ENCODE measurements at regions not wholly inside any gene's neighbourhood (a gene's known extent, or its start where the extent isn't known, plus 50 kb on each side); places are given as distances from the start of the nearest gene placed in this dataset.

DNA sequence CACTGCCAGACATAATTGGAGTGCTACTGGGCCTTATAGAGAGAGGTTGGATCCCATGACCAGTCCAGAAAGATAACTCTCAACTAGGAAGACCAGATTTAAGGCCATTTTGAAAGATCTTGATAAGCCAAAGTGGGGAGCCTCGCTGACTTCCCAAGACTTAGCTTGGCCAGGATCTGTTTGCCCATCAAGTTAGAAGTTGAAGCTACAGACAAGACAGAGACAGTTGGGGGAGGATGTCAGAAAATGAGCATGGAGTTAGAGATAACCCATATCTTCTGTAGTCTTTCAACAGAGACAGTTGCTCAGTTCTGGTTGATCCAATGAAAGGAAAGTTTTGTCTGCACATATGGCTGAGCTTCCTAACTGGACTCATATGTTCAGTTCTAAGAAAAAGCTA, 267.4 kb downstream of the HS3ST3A1 start:
- Histone ChIP-seq H3K27ac (ENCODE audit: insufficient read length, low read depth, low read length) (no peak overlapping the region), H3K4ac (ENCODE audit: low read depth, low read length) (no peak overlapping the region), H3K23ac (ENCODE audit: insufficient read length, low read depth, low read length) (no peak overlapping the region), H4K8ac (replicated peaks; ENCODE audit: insufficient read length, low read depth, low read length) (no peak overlapping the region), H2AK5ac (ENCODE audit: insufficient read length, low read length) (no peak overlapping the region), H3K9ac (ENCODE audit: extremely low read depth, insufficient read length, low read length) (no peak overlapping the region), H3K18ac (ENCODE audit: insufficient read length, low read depth, low read length) (no peak overlapping the region), H2BK15ac (ENCODE audit: low read depth, low read length) (no peak overlapping the region), H3K23me2 (ENCODE audit: insufficient read length, low read depth, low read length, poor library complexity, severe bottlenecking) (no peaks in the 10 kb centered on the region), H2BK12ac (ENCODE audit: insufficient read length, low read depth, low read length) (no peak overlapping the region), H2AFZ (ENCODE audit: low read length) (no peak overlapping the region), H2BK5ac (ENCODE audit: insufficient read length, low read length) (no peak overlapping the region), H3K4me2 (ENCODE audit: insufficient read depth, insufficient read length, low read length) (no peak overlapping the region), H3T11ph (ENCODE audit: low read length) (no peak overlapping the region), H3K79me1 (ENCODE audit: insufficient read depth, low read depth, low read length, poor library complexity, severe bottlenecking) (no peaks in the 10 kb centered on the region), H2BK120ac (ENCODE audit: low read depth, low read length, poor library complexity, severe bottlenecking) (no peak overlapping the region), H2BK20ac (ENCODE audit: low read depth, low read length, poor library complexity, severe bottlenecking) (no peak overlapping the region), H3K4me1 (ENCODE audit: insufficient read depth, low read length) (0 out of 2 replicates have a peak, but pooled peaks cover 2% of the 10 kb centered on the region), H3K9me3 (ENCODE audit: control insufficient read depth, low read depth, low read length) (no peaks in the 10 kb centered on the region), H4K5ac (ENCODE audit: insufficient read length, low read depth, low read length) (no peak overlapping the region), H3K27me3 (ENCODE audit: insufficient read depth, low read length) (no peaks in the 10 kb centered on the region), H3K79me2 (ENCODE audit: insufficient read depth, low read length) (no peaks in the 10 kb centered on the region), H4K20me1 (ENCODE audit: control insufficient read depth, insufficient read depth, insufficient read length) (no peaks in the 10 kb centered on the region), H3K14ac (ENCODE audit: insufficient read depth, low read length) (no peak overlapping the region), H4K91ac (ENCODE audit: insufficient read length, low read depth, low read length) (no peak overlapping the region), H3K56ac (ENCODE audit: insufficient read length, low read depth, low read length) (no peak overlapping the region)
- no CpG with 5 or more reads among the region's 1 CpG for WGBS (ENCODE audit: extremely low coverage, insufficient read length, low lambda C conversion rate)
- H3K4me3 Mint-ChIP-seq, result no peak overlapping the region
- peaks cover 1% of the 10 kb centered on the region for H3K27me3 Mint-ChIP-seq (ENCODE audit: low read depth)
- H3K27ac Mint-ChIP-seq, result no peak overlapping the region
- H3K9me3 Mint-ChIP-seq, result no peaks in the 10 kb centered on the region
- TF ChIP-seq, protein P1, sequence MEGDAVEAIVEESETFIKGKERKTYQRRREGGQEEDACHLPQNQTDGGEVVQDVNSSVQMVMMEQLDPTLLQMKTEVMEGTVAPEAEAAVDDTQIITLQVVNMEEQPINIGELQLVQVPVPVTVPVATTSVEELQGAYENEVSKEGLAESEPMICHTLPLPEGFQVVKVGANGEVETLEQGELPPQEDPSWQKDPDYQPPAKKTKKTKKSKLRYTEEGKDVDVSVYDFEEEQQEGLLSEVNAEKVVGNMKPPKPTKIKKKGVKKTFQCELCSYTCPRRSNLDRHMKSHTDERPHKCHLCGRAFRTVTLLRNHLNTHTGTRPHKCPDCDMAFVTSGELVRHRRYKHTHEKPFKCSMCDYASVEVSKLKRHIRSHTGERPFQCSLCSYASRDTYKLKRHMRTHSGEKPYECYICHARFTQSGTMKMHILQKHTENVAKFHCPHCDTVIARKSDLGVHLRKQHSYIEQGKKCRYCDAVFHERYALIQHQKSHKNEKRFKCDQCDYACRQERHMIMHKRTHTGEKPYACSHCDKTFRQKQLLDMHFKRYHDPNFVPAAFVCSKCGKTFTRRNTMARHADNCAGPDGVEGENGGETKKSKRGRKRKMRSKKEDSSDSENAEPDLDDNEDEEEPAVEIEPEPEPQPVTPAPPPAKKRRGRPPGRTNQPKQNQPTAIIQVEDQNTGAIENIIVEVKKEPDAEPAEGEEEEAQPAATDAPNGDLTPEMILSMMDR (conservative IDR thresholded peaks at IDR 0.05), result no peak
- peaks cover 23 to 25% of the 10 kb centered on the region in 2 experiments for H3K4me1 Mint-ChIP-seq
- DNase-seq, result no peak
- no peaks in the 10 kb centered on the region; a peak in 1 of 7 replicates for H3K36me3 Mint-ChIP-seq (ENCODE audit: insufficient read depth in 1 of 3, low read depth in 3 of 3)

Measured in H9 (cell line).